ENCODE measurements at regions not wholly inside any gene's neighbourhood (a gene's known extent, or its start where the extent isn't known, plus 50 kb on each side); places are given as distances from the start of the nearest gene placed in this dataset.

- DNase-seq (ENCODE audit: extremely low spot score): no peak
- POLR2A ChIA-PET: no interaction called here
- TF ChIP-seq, protein P1, sequence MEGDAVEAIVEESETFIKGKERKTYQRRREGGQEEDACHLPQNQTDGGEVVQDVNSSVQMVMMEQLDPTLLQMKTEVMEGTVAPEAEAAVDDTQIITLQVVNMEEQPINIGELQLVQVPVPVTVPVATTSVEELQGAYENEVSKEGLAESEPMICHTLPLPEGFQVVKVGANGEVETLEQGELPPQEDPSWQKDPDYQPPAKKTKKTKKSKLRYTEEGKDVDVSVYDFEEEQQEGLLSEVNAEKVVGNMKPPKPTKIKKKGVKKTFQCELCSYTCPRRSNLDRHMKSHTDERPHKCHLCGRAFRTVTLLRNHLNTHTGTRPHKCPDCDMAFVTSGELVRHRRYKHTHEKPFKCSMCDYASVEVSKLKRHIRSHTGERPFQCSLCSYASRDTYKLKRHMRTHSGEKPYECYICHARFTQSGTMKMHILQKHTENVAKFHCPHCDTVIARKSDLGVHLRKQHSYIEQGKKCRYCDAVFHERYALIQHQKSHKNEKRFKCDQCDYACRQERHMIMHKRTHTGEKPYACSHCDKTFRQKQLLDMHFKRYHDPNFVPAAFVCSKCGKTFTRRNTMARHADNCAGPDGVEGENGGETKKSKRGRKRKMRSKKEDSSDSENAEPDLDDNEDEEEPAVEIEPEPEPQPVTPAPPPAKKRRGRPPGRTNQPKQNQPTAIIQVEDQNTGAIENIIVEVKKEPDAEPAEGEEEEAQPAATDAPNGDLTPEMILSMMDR (IDR thresholded peaks at IDR 0.05; ENCODE audit: control extremely low read depth, extremely low read depth, low read depth, missing control alignments): no peak
- CTCF ChIA-PET: interaction anchor here (1.1 kb wide), 1 partner anchor 15 kb away, joined by 3 read pairs; no protein-coding TSS in a partner anchor
Observed at GRCh38 chr11:86119077-86119476, 50.2 kb upstream of the PICALM start.
